ENCODE measurements at regions not wholly inside any gene's neighbourhood (a gene's known extent, or its start where the extent isn't known, plus 50 kb on each side); places are given as distances from the start of the nearest gene placed in this dataset.

GRCh38 chr11:134749040-134749839, 337.2 kb upstream of the B3GAT1 start:
- Histone ChIP-seq H3K27me3 (peaks cover 0 to 5% of the 10 kb centered on the region in 2 donors), H3K4me3 (no peak overlapping the region), H3K27ac (no peak overlapping the region), H3K4me1 (no peaks in the 10 kb centered on the region), H3K9me3 (peaks cover 0 to 14% of the 10 kb centered on the region in 2 donors), H3K36me3 (no peaks in the 10 kb centered on the region)
- TF ChIP-seq CTCF (IDR thresholded peaks at IDR 0.05) = no peak
- ATAC-seq (no peak), DNase-seq (no peak)
- intact Hi-C loops (cut with DNase I) = no loop called here

DNA sequence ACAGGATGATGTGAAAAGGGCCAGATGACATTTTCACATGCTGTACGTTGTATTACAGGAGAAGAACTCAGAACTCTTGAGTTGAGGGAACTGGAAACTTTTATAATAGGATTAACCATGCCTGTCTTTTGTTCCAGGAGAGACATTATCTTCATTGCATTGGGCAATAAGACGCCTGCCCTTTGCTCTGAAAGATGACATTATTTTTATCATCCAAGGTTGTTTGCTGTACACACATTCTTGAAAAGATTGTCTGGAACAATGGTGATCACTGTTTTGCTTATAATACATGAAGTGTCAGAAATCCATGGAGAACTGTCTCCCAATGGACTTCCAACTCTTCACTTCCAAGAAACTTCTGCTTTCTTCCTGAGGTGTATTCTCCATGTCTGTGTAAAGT, 334.6 kb upstream of the B3GAT1 start:
- no peak for ATAC-seq
- no peak overlapping the region for H3K4me3 ChIP-seq
- peaks cover 0 to 14% of the 10 kb centered on the region in 2 donors for H3K9me3 ChIP-seq
- H3K27ac ChIP-seq = no peak overlapping the region
- TF ChIP-seq CTCF (IDR thresholded peaks at IDR 0.05) = no peak
- no peaks in the 10 kb centered on the region for H3K36me3 ChIP-seq
- DNase-seq = no peak
- H3K4me1 ChIP-seq = peaks cover 0 to 3% of the 10 kb centered on the region in 2 donors
- intact Hi-C loops (cut with DNase I) = no loop called here
- no peaks in the 10 kb centered on the region for H3K27me3 ChIP-seq

- H3K36me3 ChIP-seq = no peaks in the 10 kb centered on the region
- H3K4me1 ChIP-seq = peaks cover 0 to 3% of the 10 kb centered on the region in 2 donors
- no peaks in the 10 kb centered on the region for H3K27me3 ChIP-seq
- intact Hi-C loops (cut with DNase I) = no loop called here
- no peak for DNase-seq
- H3K4me3 ChIP-seq = no peak overlapping the region
- H3K9me3 ChIP-seq = peaks cover 0 to 14% of the 10 kb centered on the region in 2 donors
- no peak for ATAC-seq
- H3K27ac ChIP-seq = no peak overlapping the region
- TF ChIP-seq CTCF (IDR thresholded peaks at IDR 0.05) = no peak
Observed at GRCh38 chr11:134745456-134745855, 333.4 kb upstream of the B3GAT1 start.

DNA sequence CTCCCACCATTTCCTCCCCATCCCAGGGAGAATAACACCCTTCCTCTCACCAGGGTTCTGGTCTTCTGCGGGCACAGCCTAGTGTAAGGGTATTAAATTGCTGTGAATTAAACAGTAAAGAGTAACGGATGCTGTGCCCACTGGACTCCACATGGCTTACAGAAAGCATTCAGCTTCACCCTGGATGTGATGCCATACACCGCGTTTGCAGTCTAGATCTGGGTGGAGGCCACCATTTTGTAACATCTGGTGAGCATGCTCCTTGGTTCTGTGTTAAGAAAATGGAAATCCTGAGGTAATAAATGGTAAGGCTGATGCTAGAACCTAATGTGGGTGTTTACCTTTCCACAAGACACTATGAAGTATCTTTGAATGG, 331.8 kb upstream of the B3GAT1 start:
- no peak for ATAC-seq
- no peak overlapping the region for H3K4me3 ChIP-seq
- intact Hi-C loops (cut with DNase I) = no loop called here

More for the DNA sequence above, 331.8 kb upstream of the B3GAT1 start:
- Histone ChIP-seq H3K9me3 (peaks cover 0 to 12% of the 10 kb centered on the region in 2 donors), H3K4me1 (peaks cover 0 to 3% of the 10 kb centered on the region in 2 donors), H3K36me3 (no peaks in the 10 kb centered on the region), H3K27me3 (no peaks in the 10 kb centered on the region), H3K27ac (no peak overlapping the region)
- TF ChIP-seq CTCF (IDR thresholded peaks at IDR 0.05) = no peak
- DNase-seq = no peak

Data from left lung (tissue), 4 donors.